ENCODE measurements at regions not wholly inside any gene's neighbourhood (a gene's known extent, or its start where the extent isn't known, plus 50 kb on each side); places are given as distances from the start of the nearest gene placed in this dataset.

GRCh38 chr1:229196404-229197264, 74.3 kb upstream of the RAB4A start:
- no peak for DNase-seq

- DNase-seq = no peak
These were observed 73.7 kb upstream of the RAB4A start for GRCh38 chr1:229197265-229197585.

DNA sequence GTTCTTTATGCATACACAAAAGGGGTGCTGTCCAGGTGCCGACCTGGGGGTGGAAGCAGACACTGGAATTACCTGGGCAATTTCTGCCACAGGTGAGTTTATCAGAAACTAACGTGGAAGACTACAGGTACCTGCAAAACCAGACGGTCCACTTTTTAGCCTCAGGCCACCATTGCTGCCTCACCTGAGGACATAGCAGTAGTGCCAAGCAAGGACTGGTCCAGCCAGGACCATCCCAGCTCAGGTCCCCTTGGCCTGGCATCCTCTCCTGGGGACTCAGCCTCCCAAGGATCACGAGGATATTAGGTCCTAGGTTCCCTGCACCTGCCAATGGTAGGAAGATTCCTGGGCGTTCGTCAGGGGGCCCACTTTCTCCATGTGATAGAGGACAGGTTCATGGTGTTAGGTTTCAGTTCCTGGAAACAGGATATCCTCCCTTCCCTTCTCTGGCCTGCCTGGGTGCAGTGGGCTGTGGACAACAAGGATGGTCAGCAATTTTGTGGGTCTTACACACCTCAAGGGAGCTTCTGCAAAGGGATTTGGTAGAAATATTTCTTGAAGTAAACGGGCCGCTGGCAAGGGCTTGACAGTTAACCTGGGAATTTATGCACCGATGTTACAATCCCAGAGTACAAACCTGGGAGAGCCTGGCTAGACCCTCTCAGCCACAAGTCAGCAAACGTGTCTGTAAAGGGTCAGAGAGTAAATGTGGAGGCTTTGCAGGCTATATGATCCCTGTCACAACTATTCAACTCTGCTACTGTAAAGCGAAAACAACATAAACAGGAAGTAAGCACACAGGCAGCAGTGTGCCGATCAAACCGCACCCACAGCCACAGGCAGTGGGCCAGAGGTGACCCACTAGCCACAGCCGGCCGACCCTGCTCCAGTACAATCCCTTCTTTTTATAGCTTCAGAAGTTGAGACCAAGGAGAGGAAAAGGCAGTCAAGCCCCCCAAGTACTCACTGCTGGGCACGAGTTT, 71.4 kb upstream of the RAB4A start:
- DNase-seq = peak; percentile 28 to 35

DNA sequence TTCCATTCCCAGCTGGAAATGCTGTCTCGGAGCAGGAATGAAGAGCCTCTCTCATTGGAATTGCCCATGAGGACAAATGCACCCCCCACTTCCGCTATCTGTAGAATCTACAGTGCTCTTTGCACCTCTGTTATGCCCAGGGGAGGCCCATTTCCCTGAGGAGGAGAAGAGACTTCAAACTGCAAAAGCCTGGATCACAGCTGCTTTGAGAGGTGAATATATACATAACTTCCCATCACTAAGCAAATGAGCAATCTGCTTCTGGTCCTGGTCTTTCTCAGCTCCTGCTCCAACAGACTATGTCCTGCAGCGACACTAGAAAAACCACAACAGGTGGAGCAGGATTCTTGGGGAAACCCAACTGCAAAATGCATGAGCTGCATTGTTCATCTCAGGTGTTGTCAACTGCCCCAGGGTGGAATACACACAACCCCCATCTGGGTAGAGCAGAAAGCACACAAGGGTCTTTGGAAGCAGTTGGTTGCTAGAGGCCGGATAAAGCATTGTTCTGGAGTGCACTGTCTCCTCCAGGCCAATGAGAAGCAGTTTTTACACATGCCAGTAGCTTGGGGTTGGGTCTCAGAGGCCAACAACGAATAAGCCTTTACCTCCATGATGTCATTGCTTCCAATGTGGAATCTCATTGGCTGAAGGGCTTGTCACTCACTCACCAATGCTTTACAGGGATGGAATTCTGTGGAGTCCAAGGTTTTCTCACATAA, 67.7 kb upstream of the RAB4A start:
- no peak for DNase-seq

GRCh38 chr1:229203991-229204632, 66.8 kb upstream of the RAB4A start:
- no peak for DNase-seq

DNA sequence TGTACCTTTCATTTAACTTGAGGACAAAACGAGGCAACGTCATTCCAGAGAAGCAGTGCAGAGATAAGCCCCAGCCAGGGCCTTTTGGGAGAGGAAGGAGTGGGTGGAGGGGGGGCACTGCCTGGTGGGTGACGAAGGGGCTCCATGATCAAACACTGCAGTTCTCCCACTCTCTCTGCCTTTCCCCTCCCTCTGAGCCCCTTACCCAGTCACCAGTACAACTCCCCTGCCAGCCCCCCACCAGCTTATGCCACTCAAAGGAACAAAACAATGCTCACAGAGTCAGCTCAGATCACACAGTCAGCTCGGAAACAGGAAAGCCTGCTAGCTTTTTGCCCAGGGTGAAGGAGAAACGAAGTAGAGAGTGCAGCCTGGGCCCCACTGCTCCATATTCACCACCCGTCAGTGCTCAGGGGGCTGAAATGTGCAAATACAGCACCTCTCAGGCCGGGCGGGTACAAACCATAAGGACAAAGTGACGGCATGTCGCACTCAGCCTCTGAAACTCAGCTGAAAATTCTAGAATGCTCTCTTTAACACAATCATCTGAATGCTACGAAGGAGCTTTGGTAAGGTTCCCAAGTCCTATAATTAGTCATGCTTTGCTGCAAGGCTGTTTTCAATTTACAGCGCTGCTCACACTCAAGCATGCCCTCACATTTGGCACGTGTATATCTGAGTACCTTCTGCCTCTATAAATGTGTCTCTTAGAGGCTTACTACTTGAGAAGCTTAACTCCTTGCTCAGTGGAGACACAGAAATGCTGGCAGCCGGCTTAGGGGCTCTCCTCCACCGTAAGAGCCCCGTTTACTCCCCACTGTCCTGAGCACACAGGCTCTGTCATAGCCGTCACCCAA, 65.8 kb upstream of the RAB4A start:
- no peak for DNase-seq

DNA sequence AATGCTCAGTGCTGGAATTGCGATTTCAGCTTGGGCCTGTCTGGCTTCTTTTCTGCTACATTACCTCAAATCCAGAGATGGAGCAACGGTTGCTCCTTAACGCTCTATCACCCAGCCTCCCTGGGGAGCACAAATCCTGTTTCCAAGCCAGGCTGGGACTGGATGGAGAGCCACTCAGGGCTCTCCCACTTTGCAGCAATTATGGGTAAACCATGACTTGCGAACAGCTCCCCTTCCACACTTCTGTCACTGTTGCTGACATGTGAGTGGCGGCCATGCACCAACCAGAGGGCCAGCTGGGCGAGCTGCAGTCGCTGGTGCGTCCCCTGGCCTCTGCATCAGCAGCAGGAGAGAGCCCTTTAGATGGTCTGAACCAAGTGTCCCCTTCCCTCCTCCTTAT, 65.1 kb upstream of the RAB4A start:
- no peak for DNase-seq

DNA sequence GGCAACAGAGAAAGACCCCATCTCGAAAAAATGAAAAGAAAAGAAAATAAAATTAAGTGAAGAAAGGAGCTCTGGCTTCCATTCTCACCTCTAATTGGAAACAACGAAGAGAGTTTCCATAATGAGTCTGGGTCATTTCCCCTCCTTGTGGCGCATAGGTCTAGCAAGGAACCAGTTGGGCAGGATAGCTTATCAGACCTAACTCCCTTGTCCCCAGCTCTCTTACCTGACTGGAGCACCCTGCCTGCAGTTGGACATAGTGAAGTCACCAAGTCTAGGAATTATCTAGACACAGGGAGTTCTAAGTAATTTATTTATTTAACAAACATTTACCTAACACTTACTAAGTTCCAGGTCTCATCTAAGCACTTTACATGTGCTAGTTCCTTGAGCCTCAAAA, 63.0 kb upstream of the RAB4A start:
- no peak for DNase-seq

DNA sequence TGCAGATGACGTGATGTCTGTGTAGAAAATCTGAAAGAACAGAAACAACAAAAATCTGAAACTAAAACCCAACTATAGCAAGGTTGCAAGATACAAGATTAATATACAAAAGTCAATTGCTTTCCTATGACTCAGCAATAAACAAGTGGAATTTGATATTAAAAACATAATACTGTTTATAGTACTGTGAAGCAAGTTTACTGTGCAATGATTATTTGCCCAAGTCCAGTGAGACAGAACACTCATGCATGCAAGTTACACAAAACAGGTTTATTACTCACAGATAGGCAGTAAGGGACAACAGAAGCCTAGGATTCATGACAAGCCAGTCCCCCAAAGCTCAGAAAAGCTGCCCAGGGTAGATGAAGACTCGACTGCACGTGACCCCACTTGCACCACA, 62.4 kb upstream of the RAB4A start:
- no peak for DNase-seq

GRCh38 chr1:229209386-229209785, 61.5 kb upstream of the RAB4A start:
- DNase-seq = no peak

DNA sequence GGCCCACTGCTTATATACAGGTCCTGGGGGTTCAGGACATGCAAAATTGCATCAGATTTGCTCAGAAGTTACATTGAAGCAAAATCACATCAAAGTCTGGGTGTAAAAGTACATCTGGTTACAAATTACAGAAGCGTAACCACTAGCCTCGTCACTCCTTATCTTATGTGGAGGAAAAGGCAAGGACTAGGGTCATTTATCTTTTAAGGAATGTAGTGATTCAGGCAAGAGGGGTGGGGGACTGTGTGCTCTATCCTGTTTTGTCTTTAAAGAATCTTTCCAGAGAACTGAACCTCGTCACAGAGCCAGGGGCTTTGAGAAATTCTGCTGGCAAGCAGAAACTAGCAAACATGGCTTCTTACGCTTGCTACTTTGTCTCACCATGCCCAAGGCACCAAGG, 61.1 kb upstream of the RAB4A start:
- no peak for DNase-seq

DNA sequence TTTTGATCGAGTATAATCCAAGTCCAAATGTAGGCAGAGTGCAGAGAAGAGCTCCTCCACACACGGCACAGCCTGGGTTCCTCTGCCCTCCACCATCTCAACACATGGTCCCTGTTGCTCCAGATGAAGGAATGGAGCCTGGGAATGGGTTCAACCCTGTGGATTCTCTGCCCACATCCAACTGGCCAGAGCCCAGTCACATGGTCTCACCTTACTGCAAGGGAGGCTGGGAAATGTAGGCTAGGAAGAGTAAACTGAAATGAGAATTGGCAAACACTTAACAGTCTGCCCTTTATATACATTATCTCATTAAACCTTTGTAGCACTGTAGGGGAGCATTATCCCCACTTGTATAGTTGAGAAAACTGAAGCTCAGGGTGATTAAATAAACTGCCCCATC, 60.1 kb upstream of the RAB4A start:
- no peak for DNase-seq

GRCh38 chr1:229213797-229214196, 57.1 kb upstream of the RAB4A start:
- DNase-seq = no peak

DNA sequence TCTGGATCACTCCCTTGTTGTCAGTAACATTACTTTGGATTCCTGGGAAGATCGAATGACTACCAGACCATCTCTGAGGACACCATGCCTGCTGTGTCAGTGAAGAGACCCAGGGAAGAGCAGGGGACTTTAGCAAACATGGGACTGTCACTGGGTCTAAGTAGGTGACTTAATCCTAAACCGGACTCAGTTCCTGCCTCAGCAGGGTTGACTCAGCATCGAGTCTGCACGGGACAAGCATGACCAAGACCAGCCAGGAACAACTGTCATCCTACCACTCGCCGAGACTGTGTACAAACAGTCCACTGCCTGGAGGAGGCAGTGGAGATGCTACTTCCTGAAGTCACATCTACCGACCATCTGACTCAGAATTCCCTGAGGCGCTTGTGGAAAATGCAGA, 53.2 kb upstream of the RAB4A start:
- no peak for DNase-seq

- no peak for DNase-seq
These were observed 52.3 kb upstream of the RAB4A start for GRCh38 chr1:229218612-229219025.

DNA sequence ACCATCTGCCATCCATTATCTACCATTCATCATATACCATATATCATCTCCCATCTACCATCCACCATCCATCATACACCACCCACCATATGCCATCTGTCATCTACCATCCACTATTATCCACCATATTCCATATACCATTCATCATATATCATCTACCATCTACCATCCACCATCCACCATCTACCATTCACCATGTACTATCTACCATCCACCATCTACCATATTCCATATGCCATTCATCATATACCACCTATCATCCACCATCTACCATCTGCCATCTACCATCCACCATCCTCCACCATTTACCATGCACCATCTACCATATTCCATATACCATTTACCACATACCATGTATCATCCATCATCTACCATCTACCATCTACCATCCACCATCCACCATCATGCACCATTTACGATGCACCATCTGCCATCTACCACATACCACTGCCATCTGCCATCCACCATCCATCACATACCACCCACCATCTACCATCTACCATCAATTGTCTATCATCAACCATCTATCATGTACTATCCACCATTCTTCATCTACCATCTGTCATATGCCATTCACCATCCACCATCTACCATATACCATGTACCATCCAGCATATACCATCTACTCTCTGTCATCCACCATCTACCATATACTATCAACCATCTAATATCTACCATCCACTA, 50.6 kb upstream of the RAB4A start:
- DNase-seq = no peak

- DNase-seq = no peak
These were observed 49.5 kb upstream of the RAB4A start for GRCh38 chr1:229221106-229222019.
